Common myeloid progenitor, CD34-positive (primary cell): ENCODE measurements at regions not wholly inside any gene's neighbourhood (a gene's known extent, or its start where the extent isn't known, plus 50 kb on each side); places are given as distances from the start of the nearest gene placed in this dataset.

Source experiments
- CTCF ChIA-PET: fragments of 350-600 bp; sonication (Branson Sonifier 250); formaldehyde crosslinking; loops from one replicate; lab custom pipeline; 2021; ENCODE audit warnings: antibody characterized with exemption; lab: Charles Lee
- POLR2A ChIA-PET: fragments of 350-600 bp; sonication (Branson Sonifier 250); formaldehyde crosslinking; loops from one replicate; lab custom pipeline; 2021; ENCODE audit warnings: antibody characterized with exemption; lab: Charles Lee
- DNase-seq, 3 donors: peaks; one replicate each; pipeline versions ENCODE4 v3.0.0 to v3.0.0-alpha.2; 2013
- H3K27ac ChIP-seq, 2 experiments: 1 replicate in 1 of 2; 2 replicates in 1 of 2; pipeline ENCODE4 v1.7.0; 2013; ENCODE audit warnings: inconsistent platforms in 2 of 2, low read length in 2 of 2, mild to moderate bottlenecking in 2 of 2, low read depth in 1 of 2, moderate library complexity in 1 of 2; ENCODE audit not compliant: severe bottlenecking in 2 of 2, insufficient read depth in 1 of 2, poor library complexity in 1 of 2
- H3K27me3 ChIP-seq, 5 experiments: replicated peaks in 2 of 5; 1 replicate in 3 of 5; 2 replicates in 2 of 5; pipeline versions ENCODE4 v1.6.1 to v1.7.0; 2013; ENCODE audit warnings: low read length in 4 of 5, mild to moderate bottlenecking in 2 of 5, moderate library complexity in 2 of 5, inconsistent platforms in 1 of 5; ENCODE audit not compliant: insufficient read depth in 5 of 5, control insufficient read depth in 4 of 5
- H3K36me3 ChIP-seq, 4 experiments: 1 replicate in 2 of 4; 2 replicates in 2 of 4; pipeline versions ENCODE4 v1.6.1 to v1.7.0; 2013; ENCODE audit warnings: low read length in 3 of 4, control low read depth in 1 of 4, mild to moderate bottlenecking in 1 of 4; ENCODE audit not compliant: control insufficient read depth in 4 of 4, insufficient read depth in 4 of 4
- H3K4me1 ChIP-seq, 4 experiments: 1 replicate in 3 of 4; 2 replicates in 1 of 4; pipeline versions ENCODE4 v1.6.1 to v1.7.1; 2013; ENCODE audit warnings: low read length in 3 of 4, mild to moderate bottlenecking in 3 of 4, control low read depth in 1 of 4, inconsistent platforms in 1 of 4, moderate library complexity in 1 of 4; ENCODE audit not compliant: control insufficient read depth in 4 of 4, insufficient read depth in 4 of 4; ENCODE audit errors: control extremely low read depth in 1 of 4
- H3K4me3 ChIP-seq, 7 experiments: 1 replicate in 4 of 7; 2 replicates in 3 of 7; pipeline versions ENCODE4 v1.5.1 to v1.7.0; 2013; ENCODE audit warnings: mild to moderate bottlenecking in 7 of 7, low read length in 6 of 7, moderate library complexity in 6 of 7, inconsistent platforms in 2 of 7, low read depth in 2 of 7, control low read depth in 1 of 7; ENCODE audit not compliant: insufficient read depth in 4 of 7, control insufficient read depth in 1 of 7; ENCODE audit errors: extremely low read depth in 1 of 7
- H3K9me3 ChIP-seq, 5 experiments: 1 replicate in 4 of 5; 2 replicates in 1 of 5; pipeline versions ENCODE4 v1.6.1 to v1.7.1; 2013; ENCODE audit warnings: low read length in 4 of 5, mild to moderate bottlenecking in 2 of 5, inconsistent platforms in 1 of 5, low read depth in 1 of 5, moderate library complexity in 1 of 5; ENCODE audit not compliant: control insufficient read depth in 4 of 5, insufficient read depth in 2 of 5; ENCODE audit errors: control extremely low read depth in 1 of 5
- WGBS: methylation state at CpG from one replicate; pipeline ENCODE4 v1.1.5; 2013; ENCODE audit not compliant: insufficient coverage; 5-methylcytosine and 5-hydroxymethylcytosine counted together

GRCh38 chr2:96427169-96427568, 78.0 kb downstream of the NEURL3 start:
- POLR2A ChIA-PET, result no interaction called here
- 91% methylated on average over 3 of the region's 4 CpGs for WGBS

GRCh38 chr2:96423828-96424227, 81.3 kb downstream of the NEURL3 start:
- H3K4me3 ChIP-seq, result no peak overlapping the region
- no peaks in the 10 kb centered on the region for H3K4me1 ChIP-seq
- H3K36me3 ChIP-seq, result no peaks in the 10 kb centered on the region
- no peak overlapping the region for H3K27ac ChIP-seq
- POLR2A ChIA-PET, result no interaction called here
- peaks cover 0 to 7% (median 0%) of the 10 kb centered on the region in 5 experiments for H3K9me3 ChIP-seq
- no peaks in the 10 kb centered on the region for H3K27me3 ChIP-seq
- WGBS, result 80% methylated on average over 2 of the region's 2 CpGs
- no peak for DNase-seq
- CTCF ChIA-PET, result interaction anchor here (1.2 kb wide), 2 partner anchors 19 to 169 kb away, joined by 3 read pairs; no protein-coding TSS in a partner anchor

More at GRCh38 chr2:96427169-96427568, 78.0 kb downstream of the NEURL3 start:
- H3K27ac ChIP-seq, result no peak overlapping the region
- H3K4me1 ChIP-seq, result no peaks in the 10 kb centered on the region
- DNase-seq, result no peak
- no peak overlapping the region for H3K4me3 ChIP-seq
- CTCF ChIA-PET, result interaction anchor here (1.1 to 2.0 kb wide), 2 partner anchors 20 to 82 kb away, joined by 4 to 6 read pairs; no protein-coding TSS in a partner anchor
- H3K36me3 ChIP-seq, result no peaks in the 10 kb centered on the region
- H3K9me3 ChIP-seq, result peaks cover 0 to 23% (median 16%) of the 10 kb centered on the region in 5 experiments
- peaks cover 0 to 2% (median 0%) of the 10 kb centered on the region in 5 experiments for H3K27me3 ChIP-seq
